HepG2 (cell line): ENCODE measurements at regions not wholly inside any gene's neighbourhood (a gene's known extent, or its start where the extent isn't known, plus 50 kb on each side); places are given as distances from the start of the nearest gene placed in this dataset.

Experiments used
- CHD4 ChIP-seq: fragments of 200-600 bp; sonication (generic); IDR thresholded peaks from 2 replicates; pipeline ENCODE4 v1.7.0; 2017; ENCODE audit warnings: mild to moderate bottlenecking, low read length, borderline replicate concordance
- HNRNPL ChIP-seq: fragments of 200-400 bp; formaldehyde crosslinking; IDR thresholded peaks from 2 replicates; pipeline ENCODE4 v1.6.1; 2017; ENCODE audit warnings: mild to moderate bottlenecking, low read depth, low read length
- SALL2 ChIP-seq: sonication (generic); formaldehyde crosslinking; IDR thresholded peaks from 2 replicates; pipeline ENCODE4 v1.8.1; 2023; ENCODE audit warnings: mild to moderate bottlenecking, missing genetic modification reagents, inconsistent platforms
- SAP130 ChIP-seq: IDR thresholded peaks from 2 replicates; pipeline ENCODE4 v1.6.1; 2016; ENCODE audit warnings: low read depth
- TAF1 ChIP-seq: sonication (generic); formaldehyde crosslinking; IDR thresholded peaks from 2 replicates; pipeline ENCODE4 v1.4.0; 2020; ENCODE audit warnings: missing genetic modification reagents

DNA sequence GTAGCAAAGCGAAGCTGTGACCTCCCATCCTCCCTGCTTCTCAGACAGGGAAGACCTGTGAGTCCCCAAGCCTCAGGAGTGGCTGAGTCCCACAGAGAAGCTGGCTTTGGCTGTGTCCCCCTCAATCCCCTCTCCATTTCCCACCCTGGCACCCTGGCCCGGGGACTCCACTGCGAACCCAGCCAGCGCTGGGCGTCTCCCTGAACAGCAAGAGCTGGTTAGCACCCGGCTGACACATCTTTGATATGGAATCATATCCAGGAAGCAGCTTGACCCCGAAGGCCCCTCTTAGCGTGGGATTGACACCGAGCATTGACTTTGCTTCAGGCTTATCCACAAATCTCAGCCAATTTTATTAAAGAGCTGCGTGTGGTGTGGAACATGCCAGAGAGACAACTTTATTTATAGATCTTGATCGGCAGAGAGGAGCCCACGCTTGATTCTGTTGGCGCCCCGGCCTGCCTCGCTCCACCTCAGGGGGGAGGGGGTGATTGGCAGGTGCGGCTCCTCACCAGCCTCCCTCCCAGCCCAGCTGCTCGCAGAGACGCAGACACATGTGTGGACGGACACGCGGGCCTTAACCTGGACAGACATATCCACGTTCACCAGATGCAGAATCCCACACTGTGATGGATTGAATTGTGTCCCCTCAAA is 120.7 kb upstream of the MVB12B start:
- TF ChIP-seq HNRNPL = no peak
- no peak for TF ChIP-seq SALL2
- no peak for TF ChIP-seq TAF1 (CRISPR knock-in tag)
- TF ChIP-seq CHD4 = no peak
- TF ChIP-seq SAP130 (CRISPR knock-in tag) = no peak
